HPDE6-E6E7 (cell line): ENCODE measurements at regions not wholly inside any gene's neighbourhood (a gene's known extent, or its start where the extent isn't known, plus 50 kb on each side); places are given as distances from the start of the nearest gene placed in this dataset.

Experiments
- DNase-seq: peaks from one replicate; pipeline ENCODE4 v3.0.0; 2011; ENCODE audit warnings: missing footprints; ENCODE audit errors: extremely low spot score

DNA sequence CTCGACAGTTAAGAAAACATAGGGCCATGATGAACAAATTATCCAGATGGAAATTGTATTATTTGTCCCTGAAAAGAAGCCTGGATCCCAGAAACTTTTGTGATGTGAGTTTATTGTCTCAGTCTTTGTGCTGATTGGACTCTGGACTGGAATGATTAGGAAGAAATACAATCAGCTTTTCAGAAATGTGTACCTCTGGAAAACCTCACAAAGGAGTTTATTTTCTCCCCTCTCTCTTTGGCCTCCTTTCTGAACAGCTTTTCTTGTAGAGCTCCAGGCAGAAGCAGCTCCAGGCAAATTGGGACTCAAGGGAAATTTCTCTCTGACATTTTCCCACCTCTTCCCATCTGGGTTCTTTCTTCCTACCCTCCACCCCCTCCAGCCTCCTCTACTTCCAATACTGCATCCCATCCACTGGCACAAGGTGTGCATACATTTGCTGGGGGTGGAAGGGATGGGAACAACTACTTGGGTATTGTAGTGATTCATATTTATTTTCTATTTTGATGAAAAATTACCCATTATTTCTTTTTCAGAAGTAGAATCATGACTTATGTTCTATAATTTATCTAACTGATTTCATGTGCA is 119.7 kb downstream of the CD47 start:
- DNase-seq = no peak

DNA sequence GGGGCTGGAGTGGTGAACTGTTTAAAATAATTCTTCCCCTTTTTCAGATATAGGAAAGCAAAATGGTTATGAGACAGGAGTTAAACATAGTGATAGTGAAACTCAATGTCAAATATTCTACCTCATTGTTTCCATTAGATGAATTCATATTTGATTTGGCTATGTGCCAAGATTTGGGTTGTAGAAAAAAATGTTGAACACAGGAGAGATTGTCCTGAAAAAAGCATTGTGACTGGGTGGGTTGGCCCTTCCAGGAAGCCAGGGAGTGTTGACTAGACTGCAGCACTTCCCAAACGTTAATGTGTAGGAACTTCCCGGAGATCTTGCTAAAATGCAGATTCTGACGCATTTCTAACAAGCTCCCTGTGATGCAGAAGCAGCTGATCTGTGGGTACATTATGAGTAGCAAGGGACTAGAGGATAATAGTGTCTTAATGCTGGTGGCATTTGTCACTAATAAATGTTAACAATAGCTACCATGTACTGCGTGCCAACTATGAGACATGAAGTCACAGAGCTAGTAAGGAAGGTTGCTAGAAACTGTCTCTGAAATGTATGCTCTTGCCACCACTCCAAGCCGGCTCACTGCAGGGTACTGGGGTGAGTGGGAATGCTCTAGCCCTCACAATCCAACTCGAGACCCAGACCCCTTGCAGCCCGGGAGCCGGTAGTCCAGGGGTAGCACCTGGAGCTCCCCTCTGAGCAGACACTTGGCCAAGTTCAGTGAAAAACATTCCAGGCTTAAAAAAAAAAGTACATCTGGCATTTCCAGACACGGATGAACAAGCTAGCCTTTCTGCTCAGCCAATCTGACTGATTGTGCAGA is 120.6 kb downstream of the CD47 start:
- DNase-seq = no peak

DNA sequence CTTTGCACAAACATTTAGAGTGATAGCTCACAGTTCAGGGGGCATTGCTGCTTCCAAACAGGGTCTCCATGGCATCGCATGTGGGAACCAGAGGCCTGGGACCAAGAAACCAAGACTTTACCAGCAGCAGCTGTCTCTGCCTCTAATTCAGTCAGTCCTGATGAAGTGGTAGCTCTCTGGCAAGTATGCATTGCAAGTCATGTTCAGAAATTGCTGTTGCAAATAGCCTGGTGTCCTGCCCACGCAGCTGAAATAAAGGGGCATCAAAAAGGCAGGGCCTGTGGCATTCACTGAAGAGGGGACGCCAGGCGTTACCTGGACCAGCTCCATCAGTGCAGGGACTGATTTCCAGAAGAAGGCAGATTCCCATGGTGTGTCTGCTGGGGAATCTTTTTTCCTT is 121.3 kb downstream of the CD47 start:
- no peak for DNase-seq

DNA sequence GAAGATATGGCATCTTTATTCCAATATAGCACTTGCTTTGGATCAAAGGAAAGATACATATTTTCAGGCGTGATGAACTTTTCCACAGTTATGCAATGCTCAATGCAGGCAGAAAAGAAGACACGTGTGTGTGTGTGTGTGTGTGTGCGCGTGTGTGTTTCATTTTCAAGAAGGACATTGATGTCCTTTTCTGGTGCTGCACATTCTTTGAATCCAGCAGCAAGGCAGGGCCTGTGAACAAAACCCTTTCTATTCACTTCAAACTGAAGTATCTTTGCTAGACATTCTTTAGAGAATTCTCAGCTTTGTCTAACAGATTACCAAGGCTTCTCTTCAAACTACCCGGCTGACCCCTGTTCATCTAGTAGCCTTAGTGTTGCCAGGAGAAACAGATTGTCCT is 124.6 kb downstream of the CD47 start:
- no peak for DNase-seq

DNA sequence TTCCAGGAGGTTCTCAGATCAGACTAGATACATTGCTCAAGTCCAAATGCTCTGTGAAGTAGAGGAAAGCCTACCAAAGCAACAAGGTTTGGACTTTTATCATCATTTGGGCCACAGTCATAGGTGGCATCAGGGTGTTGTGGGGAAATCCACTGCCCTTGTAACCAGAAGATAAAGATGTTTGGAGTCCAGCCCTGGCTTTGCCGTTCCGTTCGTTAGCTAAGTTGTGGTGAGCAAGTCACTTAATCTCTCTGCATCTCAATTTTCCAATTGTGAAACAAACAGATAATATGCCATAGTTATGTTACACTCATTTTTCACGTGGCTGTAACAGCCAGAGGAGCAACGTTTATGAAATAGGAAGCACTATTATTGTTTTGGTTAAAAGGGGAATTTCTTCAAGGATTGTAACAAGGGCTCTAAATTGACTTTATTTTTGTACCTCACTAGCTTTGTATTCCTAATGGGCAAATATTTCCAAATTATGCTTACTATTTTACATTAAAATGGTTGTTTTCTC is 125.6 kb downstream of the CD47 start:
- DNase-seq = no peak

DNA sequence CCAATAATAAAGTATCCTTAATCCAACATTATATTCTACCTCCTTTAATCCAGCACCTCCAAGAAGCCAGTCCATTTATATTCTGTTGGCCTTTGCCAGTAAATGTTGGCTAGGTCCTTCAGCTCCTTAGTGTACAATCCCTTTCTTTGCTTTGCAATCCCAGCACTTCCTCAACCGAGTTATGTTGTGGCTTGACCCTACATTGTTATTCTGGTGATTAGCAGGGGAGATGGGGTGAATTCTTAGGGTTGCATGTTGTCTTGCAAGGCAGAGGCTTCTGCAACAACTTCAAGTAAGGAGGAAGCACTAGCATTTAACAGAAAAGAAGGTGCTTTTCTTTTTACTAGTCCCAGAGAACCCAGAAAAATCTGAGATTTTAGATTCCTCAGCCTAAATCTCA is 127.2 kb downstream of the CD47 start:
- DNase-seq = no peak

DNA sequence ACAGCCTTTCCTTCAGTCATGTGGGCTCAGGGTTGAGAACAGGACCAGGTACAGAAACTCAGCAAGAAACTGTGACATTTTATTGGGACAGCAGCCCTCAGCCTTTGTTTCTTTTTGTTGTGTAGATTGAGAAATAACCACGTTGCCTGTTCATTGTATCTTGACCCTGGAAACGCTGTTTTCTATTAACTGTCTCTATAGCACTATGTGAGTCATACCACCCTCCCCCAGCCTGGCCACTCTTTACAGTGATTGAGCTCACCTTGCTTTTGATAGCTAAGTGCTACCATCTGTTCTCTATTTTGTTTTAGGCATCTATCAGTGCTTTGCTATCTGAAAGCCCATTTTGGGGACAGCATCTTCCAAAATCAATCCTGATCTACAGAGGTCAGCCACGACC is 127.9 kb downstream of the CD47 start:
- DNase-seq = peak; percentile 63

DNA sequence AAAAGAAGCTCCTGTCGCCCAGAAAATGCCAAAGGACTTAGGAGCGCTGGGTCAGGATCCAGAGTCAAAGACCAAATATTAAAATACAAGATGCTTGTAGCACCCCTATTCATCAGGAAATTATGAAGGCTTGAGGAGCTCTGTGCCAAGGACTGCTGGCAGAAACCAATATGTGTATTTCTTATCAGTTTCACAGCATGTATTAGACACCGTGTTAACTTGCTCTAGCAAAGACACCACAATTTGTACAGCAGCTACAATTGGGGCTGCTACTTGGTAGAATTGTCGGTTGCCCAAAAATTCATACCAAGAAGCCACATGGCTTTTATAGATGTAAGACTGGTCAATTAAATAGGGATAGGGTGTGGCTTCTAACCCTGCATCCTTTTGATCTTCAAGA is 128.8 kb downstream of the CD47 start:
- no peak for DNase-seq

DNA sequence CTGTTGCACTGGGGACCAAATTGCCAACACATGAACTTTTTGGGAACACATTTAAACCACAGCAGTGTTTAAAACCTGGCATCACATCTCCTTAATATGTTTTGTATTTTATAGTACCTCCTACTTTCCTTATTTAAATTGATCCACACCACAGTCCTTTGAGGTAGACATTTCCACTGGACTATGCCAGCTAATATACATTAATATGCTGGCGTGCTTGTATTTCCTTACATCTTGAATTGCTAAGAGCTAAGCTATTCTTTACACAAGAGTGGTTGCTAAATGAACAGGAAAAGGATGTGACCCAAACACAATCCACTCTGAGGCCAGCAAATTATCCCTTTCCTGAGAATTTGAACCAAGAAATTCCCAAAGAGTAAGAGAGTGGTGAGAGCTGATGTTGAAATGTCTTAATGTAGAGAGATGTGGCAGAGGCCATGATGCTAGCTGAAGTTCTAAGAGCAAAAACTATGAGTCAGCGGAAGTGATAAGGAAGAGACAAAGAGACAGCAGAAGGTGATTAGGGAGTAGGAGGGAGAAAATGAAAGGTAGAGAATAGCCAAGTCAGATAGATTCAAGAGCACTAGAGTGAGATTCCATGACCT is 131.2 kb downstream of the CD47 start:
- DNase-seq = no peak

DNA sequence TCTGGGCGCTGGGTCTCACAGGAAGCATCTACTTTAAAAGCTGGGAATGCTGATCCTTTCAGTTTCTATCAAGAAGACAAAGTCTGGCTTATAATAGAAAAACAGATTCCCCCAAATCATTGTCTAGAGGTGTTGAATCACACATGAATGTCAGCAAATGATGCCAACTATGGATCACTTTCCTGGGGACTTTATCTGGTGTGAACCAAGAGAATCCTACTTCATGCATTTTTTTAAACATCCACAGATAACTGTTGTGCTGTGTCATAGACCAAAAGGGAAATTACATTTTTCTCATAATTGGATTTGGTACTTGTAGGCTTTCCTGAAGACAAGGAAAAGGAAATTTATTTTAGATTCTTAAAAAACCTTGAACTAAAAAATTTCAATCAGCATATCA is 132.7 kb downstream of the CD47 start:
- no peak for DNase-seq

DNA sequence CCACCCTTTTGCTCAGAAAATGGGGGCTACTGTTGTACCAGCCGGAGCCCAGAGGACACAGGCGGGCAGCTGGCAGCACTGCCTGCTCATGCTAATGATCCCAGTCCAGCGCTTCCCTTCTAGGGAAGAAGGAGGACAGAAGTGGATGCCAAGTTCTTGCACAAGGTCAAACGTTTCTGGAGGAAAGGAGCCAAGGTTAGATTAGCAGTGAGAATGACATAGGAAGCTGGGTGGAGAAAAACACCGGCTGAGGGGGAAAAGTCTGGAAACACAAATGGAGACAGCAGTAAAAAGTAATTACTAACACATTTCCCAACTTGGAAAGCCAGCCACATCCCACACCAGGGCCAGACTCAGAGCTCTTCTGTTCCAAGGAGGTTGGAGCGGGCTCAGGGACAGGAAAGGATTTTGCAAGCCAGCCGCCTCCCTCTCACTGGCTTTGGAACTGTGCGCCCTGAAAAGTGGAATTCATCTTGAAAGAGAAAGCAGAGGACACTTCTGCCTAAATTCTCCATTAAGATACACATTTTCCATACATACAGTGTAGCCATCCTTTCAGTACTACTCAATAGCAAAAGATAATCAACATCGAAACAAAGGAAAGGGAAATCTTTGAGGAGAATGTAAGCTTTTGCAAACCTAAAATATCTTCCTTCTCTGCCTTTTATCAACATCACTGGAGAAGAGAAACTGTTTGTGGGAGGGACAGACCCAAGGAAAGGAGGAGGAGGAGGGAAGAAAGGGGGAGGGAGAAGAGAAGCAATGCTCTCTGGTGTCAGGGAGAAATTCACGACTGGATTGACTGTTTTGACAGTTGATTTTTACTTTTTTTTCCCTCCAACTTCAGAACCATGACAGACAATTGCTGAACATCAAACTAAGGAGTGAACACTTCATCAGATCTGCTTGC is 133.6 kb downstream of the CD47 start:
- no peak for DNase-seq

DNA sequence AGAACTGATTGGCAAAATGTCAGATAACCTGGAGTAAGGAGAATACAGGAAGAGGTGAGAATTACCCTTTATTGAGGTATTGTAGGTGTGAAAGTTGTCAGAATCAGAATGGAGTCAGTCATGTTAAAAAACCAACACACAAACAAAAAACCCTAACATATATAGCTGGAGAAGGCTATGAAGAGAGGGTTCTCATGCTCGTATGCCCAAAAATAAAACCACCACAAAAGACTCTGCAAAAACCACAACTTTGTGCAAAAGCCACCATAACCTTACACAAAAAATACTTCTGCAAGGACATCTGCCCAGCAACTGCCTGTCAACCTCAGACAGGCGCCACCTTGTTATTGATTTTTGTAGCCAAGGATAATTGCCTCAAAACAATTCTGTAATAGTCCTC is 136.0 kb downstream of the CD47 start:
- no peak for DNase-seq

DNA sequence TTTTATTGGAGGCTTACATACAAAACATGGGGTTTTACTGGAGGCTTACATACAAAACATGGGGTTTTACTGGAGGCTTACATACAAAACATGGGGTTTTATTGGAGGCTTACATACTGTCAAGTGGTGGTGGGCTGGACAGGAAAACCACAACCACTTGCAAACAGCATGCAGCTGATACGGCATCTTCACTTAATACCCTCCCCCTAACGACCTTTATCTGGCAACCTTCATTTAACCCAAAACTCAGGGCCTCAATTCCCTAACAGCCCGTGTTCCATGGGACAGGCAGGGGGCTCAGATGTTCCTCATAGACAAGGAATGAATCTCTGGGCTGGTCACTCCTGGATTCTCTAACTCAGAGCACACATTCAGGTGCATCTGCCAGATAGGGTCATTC is 137.1 kb downstream of the CD47 start:
- no peak for DNase-seq

DNA sequence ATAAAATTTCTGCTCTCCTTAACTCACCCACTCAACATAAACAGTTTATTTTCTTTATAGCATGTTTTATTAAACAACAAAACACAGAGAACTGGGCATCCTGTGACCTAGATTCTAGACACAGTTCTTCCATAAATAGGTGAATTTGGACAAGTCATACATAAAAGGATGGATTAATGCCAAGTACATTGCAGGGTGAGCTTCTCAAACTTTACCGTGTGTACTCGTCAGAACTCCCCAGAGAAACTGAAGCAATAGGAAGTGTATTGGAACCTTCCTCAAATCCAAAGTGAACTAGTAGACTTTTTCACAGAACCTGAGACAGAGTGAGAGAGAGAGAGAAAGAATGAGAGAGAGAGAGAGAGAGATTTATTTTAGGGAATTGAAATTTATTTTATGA is 139.7 kb downstream of the CD47 start:
- no peak for DNase-seq

DNA sequence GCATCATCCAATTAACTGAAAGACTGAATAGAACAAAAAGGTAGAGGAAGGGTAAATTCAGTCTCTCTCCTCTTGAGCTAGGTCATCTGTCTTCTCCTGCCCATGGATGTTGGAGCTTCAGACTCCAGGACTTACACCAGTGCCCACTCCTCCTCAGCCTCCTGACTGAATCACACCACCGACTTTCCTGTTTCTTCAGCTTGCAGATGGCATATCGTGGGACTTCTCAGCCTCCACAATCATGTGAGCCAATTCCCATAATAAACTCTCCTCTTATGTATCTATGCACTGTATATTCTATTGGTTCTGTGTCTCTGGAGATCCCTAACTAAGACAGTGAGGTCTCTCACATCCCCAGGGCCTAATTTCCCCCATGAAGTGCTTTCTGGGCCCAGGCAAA is 140.4 kb downstream of the CD47 start:
- DNase-seq = no peak

DNA sequence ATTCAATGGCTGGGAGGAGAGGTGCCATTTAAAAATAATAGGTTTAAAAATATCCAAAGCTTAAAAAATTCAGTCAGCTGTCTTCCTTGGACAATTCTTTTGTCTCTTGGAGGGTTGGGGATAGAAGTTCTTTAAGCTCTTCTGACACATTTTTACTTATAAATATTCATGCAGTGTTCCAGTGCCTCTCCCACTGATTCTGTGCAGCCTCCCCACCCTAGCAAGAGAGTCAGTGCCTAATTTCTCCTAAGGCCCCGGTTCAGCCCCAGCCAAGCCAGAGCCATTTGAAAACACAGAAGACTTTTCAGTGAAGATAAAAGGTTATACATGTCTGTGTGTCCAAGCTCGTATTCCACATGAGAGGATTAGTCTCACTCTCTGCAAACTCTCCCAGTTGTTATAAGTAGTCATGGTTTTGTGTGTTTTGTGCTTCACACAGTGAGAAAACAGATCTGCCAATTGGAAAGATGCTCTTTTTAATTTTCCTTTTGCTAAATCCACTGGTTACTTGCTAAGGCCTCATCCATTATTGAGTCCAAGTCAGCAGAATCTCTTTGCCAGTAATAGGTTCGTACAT is 141.3 kb downstream of the CD47 start:
- DNase-seq = no peak

DNA sequence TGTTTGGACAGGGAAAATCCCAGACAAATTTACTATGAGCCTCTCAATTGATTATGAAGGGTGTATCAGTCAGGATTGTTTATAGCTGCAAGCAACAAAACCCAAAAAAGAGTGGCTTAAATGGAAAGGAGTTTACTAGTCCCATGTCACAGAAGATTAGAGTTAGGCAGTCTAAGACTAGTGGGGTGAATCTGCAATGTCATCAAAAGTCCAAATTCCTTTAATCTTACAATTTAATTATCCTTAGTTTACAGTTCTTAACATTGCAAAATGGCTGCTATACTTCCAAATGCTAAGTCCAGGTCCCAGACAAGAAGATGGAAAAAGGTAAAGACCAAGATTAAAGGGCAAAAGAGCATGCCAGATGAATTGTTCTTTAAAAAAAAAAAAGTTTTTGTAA is 143.6 kb downstream of the CD47 start:
- DNase-seq = no peak

DNA sequence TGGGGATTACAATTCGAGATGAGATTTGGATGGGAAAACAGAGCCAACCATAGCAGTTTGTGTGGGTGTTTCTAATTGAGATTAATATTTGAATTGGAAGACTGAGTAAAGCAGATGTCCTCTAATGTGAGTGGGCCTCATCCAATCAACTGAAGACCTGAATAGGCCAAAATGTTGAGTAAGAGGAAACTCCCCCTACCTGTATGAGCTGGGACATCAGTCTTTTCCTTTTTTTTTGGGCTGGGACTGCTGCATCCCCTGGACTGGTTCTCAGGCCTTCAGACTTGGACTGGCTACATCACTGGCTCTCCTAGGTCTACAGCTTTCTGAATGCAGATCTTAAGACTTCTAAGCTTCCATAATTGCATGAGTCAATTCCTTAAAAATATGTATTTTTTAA is 144.1 kb downstream of the CD47 start:
- DNase-seq = no peak

DNA sequence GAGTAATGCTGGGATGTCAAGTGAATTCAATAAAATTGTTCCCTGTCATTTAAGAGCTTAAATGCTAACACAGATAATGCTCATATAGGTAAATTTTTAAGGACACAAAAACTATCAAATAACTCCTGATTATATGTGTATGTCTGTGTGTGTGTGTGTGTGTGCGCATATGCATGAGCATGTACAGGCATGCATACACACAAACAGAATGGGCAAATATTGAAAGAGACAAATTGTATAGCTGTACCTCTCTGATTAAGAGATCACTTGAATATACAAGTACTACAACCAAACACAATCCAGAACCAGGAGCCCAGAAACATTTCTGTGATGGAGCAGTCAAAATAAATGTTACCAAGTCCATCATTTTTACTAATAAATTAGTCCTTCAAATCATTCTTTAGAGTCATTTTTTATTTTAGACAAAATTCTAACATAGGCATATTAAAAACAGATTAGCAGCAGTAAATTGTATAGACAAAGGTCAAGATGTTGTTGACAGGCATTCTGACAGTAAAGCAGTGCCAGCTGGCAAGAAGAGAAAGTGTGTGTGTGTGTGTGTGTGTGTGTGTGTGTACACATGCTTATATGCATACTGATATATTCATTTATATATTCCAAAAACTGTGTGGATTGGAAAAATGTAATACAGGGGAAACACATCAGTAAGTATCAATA is 145.3 kb downstream of the CD47 start:
- DNase-seq = no peak

DNA sequence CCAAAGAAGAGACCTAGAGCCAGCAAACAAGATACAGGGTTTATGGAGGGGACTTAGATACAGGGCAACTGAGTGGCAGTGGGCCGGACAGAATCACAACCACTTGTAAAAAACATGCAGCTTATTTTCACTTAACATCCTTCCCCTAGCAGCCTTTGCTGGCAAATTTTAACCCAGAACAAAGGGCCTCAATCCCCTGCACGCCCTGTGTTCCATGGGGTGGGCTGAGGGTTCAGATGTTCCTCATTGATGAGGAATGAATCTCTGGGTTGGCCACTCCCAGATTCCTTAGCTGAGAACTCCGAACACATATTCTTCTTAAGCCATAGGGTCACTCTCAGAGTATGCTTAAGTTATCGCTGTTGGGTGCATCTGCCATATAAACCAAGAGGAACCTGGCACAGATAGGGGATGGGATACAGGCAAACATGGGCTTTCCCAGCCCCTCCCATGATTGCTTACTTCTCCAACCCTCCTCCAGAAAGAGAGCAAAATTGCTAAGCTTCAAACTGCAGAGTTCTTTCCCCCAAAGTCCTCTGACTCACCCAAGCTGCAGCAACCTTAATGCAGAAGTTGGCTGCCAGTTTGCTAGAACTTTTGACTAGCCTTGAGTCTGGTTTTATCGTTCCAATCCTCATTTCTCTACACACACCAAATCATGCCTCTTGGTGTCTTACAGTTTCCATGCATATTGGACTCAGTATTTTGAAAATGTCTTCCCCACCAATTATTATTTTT is 146.9 kb downstream of the CD47 start:
- DNase-seq = no peak
